Endothelial cell of umbilical vein (primary cell): ENCODE measurements at regions not wholly inside any gene's neighbourhood (a gene's known extent, or its start where the extent isn't known, plus 50 kb on each side); places are given as distances from the start of the nearest gene placed in this dataset.

ENCODE experiments used
- BruUV-seq: library from RNA; stranded (reverse); fragments of 400-500 nt; replicated peaks from 2 replicates; lab custom pipeline; 2021; lab: Mats Ljungman, UMichigan
- CTCF ChIA-PET: fragments of 300-600, 350-600 bp; sonication (Branson Sonifier 250); formaldehyde crosslinking; loops from one replicate; lab custom pipeline; 2021; ENCODE audit warnings: antibody characterized with exemption, inconsistent platforms; lab: Charles Lee
- POLR2A ChIA-PET: fragments of 300-600, 350-600 bp; sonication (Branson Sonifier 250); formaldehyde crosslinking; loops from one replicate; lab custom pipeline; 2021; ENCODE audit warnings: antibody characterized with exemption, inconsistent platforms; lab: Charles Lee
- DNase-seq: peaks from one replicate; pipeline ENCODE4 v3.0.0-alpha.2; 2011; ENCODE audit warnings: low read depth, low spot score
- FAIRE-seq: peaks from 2 replicates; lab custom pipeline; 2011; peaks lifted over from hg19 to GRCh38; lab: Jason Lieb, UNC
- H2AFZ ChIP-seq: 2 replicates; pipeline ENCODE4 v1.6.0; 2012; ENCODE audit warnings: low read depth, low read length, control low read depth, inconsistent platforms
- H3K27ac ChIP-seq: 2 replicates; pipeline ENCODE4 v1.5.1; 2011; ENCODE audit warnings: low read depth, mild to moderate bottlenecking, control low read depth, low read length, moderate library complexity; ENCODE audit not compliant: insufficient read depth
- H3K27me3 ChIP-seq, 2 experiments: 2 replicates each; pipeline versions ENCODE4 v1.6.0 to v1.6.1; 2011; ENCODE audit warnings: low read length in 2 of 2, mixed read lengths in 1 of 2; ENCODE audit not compliant: control insufficient read depth in 2 of 2, insufficient read depth in 2 of 2
- H3K36me3 ChIP-seq, 2 experiments: 2 replicates in 1 of 2; 3 replicates in 1 of 2; pipeline ENCODE4 v1.5.1; 2011; ENCODE audit warnings: low read length in 2 of 2, mild to moderate bottlenecking in 1 of 2, moderate library complexity in 1 of 2; ENCODE audit not compliant: control insufficient read depth in 2 of 2, insufficient read depth in 2 of 2; ENCODE audit errors: extremely low read depth in 1 of 2
- H3K4me1 ChIP-seq: 3 replicates; pipeline ENCODE4 v1.5.1; 2011; ENCODE audit warnings: mild to moderate bottlenecking, low read length; ENCODE audit not compliant: control insufficient read depth, insufficient read depth; ENCODE audit errors: extremely low read depth
- H3K4me2 ChIP-seq: 2 replicates; pipeline ENCODE4 v1.6.1; 2011; ENCODE audit warnings: low read length, control low read depth, mixed read lengths; ENCODE audit not compliant: insufficient read depth
- H3K4me3 ChIP-seq, 3 experiments: fragments of 200-600 bp in 1 of 3; sonication (generic), shearing (Covaris generic) in 1 of 3; replicated peaks in 1 of 3; 2 replicates each; pipeline ENCODE4 v1.5.1; 2011 to 2016; ENCODE audit warnings: control low read depth in 3 of 3, low read length in 3 of 3, mild to moderate bottlenecking in 2 of 3, inconsistent platforms in 1 of 3, low read depth in 1 of 3, moderate library complexity in 1 of 3; ENCODE audit not compliant: insufficient read depth in 1 of 3
- H3K79me2 ChIP-seq: 2 replicates; pipeline ENCODE4 v1.6.0; 2012; ENCODE audit warnings: low read length, inconsistent platforms; ENCODE audit not compliant: control insufficient read depth, insufficient read depth
- H3K9ac ChIP-seq: replicated peaks from 2 replicates; pipeline ENCODE3; 2011; ENCODE audit warnings: low read length, control low read depth; ENCODE audit not compliant: insufficient read depth; ENCODE audit errors: extremely low read depth
- H3K9me1 ChIP-seq: replicated peaks from 3 replicates; pipeline ENCODE4 v1.6.0; 2011; ENCODE audit warnings: mild to moderate bottlenecking, low read length; ENCODE audit not compliant: control insufficient read depth, insufficient read depth; ENCODE audit errors: extremely low read depth
- H3K9me3 ChIP-seq: replicated peaks from 2 replicates; pipeline ENCODE4 v1.5.1; 2012; ENCODE audit warnings: low read length, inconsistent platforms; ENCODE audit not compliant: control insufficient read depth, insufficient read depth
- H4K20me1 ChIP-seq: replicated peaks from 2 replicates; pipeline ENCODE3; 2011; ENCODE audit warnings: mild to moderate bottlenecking, low read length; ENCODE audit not compliant: control insufficient read depth, insufficient read depth; ENCODE audit errors: extremely low read depth
- CTCF ChIP-seq, 2 donors: IDR thresholded peaks; 1 replicate in 1 of 2; 2 replicates in 1 of 2; pipeline ENCODE4 v1.5.1; 2011; ENCODE audit warnings: low read length in 2 of 2, mild to moderate bottlenecking in 2 of 2, moderate library complexity in 2 of 2, control low read depth in 1 of 2, inconsistent platforms in 1 of 2, low read depth in 1 of 2; ENCODE audit not compliant: insufficient read depth in 1 of 2; ENCODE audit errors: extremely low read depth in 1 of 2
- EZH2 ChIP-seq: IDR thresholded peaks from 2 replicates; pipeline ENCODE4 v1.6.1; 2012; ENCODE audit warnings: borderline replicate concordance, low read depth, mild to moderate bottlenecking, moderate library complexity, low read length, inconsistent platforms; ENCODE audit not compliant: severe bottlenecking
- FOS ChIP-seq: IDR thresholded peaks from 2 replicates; pipeline ENCODE4 v1.6.1; 2011; ENCODE audit warnings: mild to moderate bottlenecking, low read length, moderate library complexity, borderline replicate concordance; ENCODE audit not compliant: insufficient read depth
- GATA2 ChIP-seq: IDR thresholded peaks from 2 replicates; pipeline ENCODE4 v1.7.0; 2011; ENCODE audit warnings: low read depth, mild to moderate bottlenecking, moderate library complexity, mixed read lengths, low read length; ENCODE audit not compliant: insufficient read length, insufficient read depth
- JUN ChIP-seq: IDR thresholded peaks from 2 replicates; pipeline ENCODE4 v1.6.1; 2011; ENCODE audit warnings: borderline replicate concordance, low read depth; ENCODE audit not compliant: insufficient read length, insufficient read depth
- MAX ChIP-seq: IDR thresholded peaks from 2 replicates; pipeline ENCODE4 v1.6.1; 2011; ENCODE audit not compliant: insufficient read depth, insufficient read length
- MYC ChIP-seq: IDR thresholded peaks from one replicate; pipeline ENCODE4 v1.6.1; 2011; ENCODE audit warnings: mild to moderate bottlenecking, low read depth, low read length
- POLR2A ChIP-seq: IDR thresholded peaks from 2 replicates; pipeline ENCODE4 v1.6.1; 2012; ENCODE audit warnings: low read depth, mild to moderate bottlenecking, control low read depth, low read length
- POLR2AphosphoS5 ChIP-seq: IDR thresholded peaks from 2 replicates; pipeline ENCODE4 v1.6.1; 2012; ENCODE audit warnings: low read depth, mild to moderate bottlenecking, control low read depth, low read length, moderate library complexity; ENCODE audit not compliant: insufficient read depth
- dilution Hi-C: fragments of 300-500 bp; cut with MboI; formaldehyde crosslinking; loops from one replicate; pipeline ENCODE4 v1.15.0; 2019; ENCODE audit warnings: low sequenced_read_pairs; ENCODE audit not compliant: extremely low pct_ligation_motif_present
- intact Hi-C: fragments of 100-400 bp; cut with micrococcal nuclease; formaldehyde crosslinking; loops from one replicate; pipeline ENCODE4 v1.10.0; 2022

GRCh38 chr1:5376538-5377247 is 615.5 kb downstream of the NPHP4 start:
- no peak overlapping the region for H3K4me3 ChIP-seq
- intact Hi-C loops, result no loop called here
- FAIRE-seq, result no peak
- no peak for TF ChIP-seq MYC
- peaks cover 6% of the 10 kb centered on the region for H3K9me3 ChIP-seq
- no TSS peak for BruUV-seq
- ChIA-PET POLR2A (no interaction called here), CTCF (no interaction called here)
- no peak overlapping the region for H3K9ac ChIP-seq
- no peaks in the 10 kb centered on the region for H3K27me3 ChIP-seq
- no peak overlapping the region for H3K27ac ChIP-seq
- no peaks in the 10 kb centered on the region for H3K79me2 ChIP-seq
- H3K4me1 ChIP-seq, result no peaks in the 10 kb centered on the region
- H3K36me3 ChIP-seq, result no peaks in the 10 kb centered on the region
- no peak overlapping the region for H3K4me2 ChIP-seq
- no peaks in the 10 kb centered on the region for H4K20me1 ChIP-seq
- DNase-seq, result no peak
- no peak overlapping the region for H2AFZ ChIP-seq
- H3K9me1 ChIP-seq, result no peaks in the 10 kb centered on the region
- dilution Hi-C loops, result no loop called here

- Histone ChIP-seq H3K36me3 (no peaks in the 10 kb centered on the region), H3K27me3 (no peaks in the 10 kb centered on the region), H3K4me1 (no peaks in the 10 kb centered on the region), H3K9me3 (peaks cover 6% of the 10 kb centered on the region), H2AFZ (no peak overlapping the region), H3K4me2 (no peak overlapping the region), H4K20me1 (no peaks in the 10 kb centered on the region), H3K79me2 (no peaks in the 10 kb centered on the region), H3K9me1 (no peaks in the 10 kb centered on the region), H3K4me3 (no peak overlapping the region), H3K27ac (no peak overlapping the region), H3K9ac (no peak overlapping the region)
- no peak for TF ChIP-seq MYC
- no peak for TF ChIP-seq GATA2
- no peak for TF ChIP-seq EZH2
- no peak for TF ChIP-seq POLR2AphosphoS5
- no peak for TF ChIP-seq FOS
- no peak for TF ChIP-seq CTCF (IDR thresholded peaks at IDR 0.05; ENCODE audit: extremely low read depth in 1 of 2, insufficient read depth in 1 of 2, low read depth in 1 of 2, low read length in 2 of 2)
- no peak for TF ChIP-seq MAX
- no peak for TF ChIP-seq POLR2A
- no peak for TF ChIP-seq JUN
- intact Hi-C loops (no loop called here), dilution Hi-C loops (no loop called here)
- no TSS peak for BruUV-seq
- ChIA-PET CTCF (interaction anchor here (1.0 kb wide), 1 partner anchor 16 kb away, joined by 3 read pairs; no protein-coding TSS in a partner anchor), POLR2A (no interaction called here)
- FAIRE-seq (no peak), DNase-seq (no peak)
These were observed 616.7 kb downstream of the NPHP4 start for GRCh38 chr1:5375481-5375880.
